Sigmoid colon (tissue), 6 donors: ENCODE measurements at regions not wholly inside any gene's neighbourhood (a gene's known extent, or its start where the extent isn't known, plus 50 kb on each side); places are given as distances from the start of the nearest gene placed in this dataset.

Source experiments
- DNase-seq: peaks from one replicate; pipeline ENCODE4 v3.0.0-alpha.2; 2019
- H3K27ac ChIP-seq, 4 donors: fragments of 200-600 bp; sonication (generic); one replicate each; pipeline ENCODE4 v1.5.1; 2016 to 2019; ENCODE audit warnings: mild to moderate bottlenecking in 1 of 4
- H3K27me3 ChIP-seq, 3 donors: fragments of 200-600 bp; sonication (generic); one replicate each; pipeline ENCODE4 v1.5.1; 2019; ENCODE audit warnings: mild to moderate bottlenecking in 1 of 3
- H3K36me3 ChIP-seq, 4 donors: fragments of 200-600 bp; sonication (generic); one replicate each; pipeline ENCODE4 v1.5.1; 2016 to 2019
- H3K4me1 ChIP-seq, 4 donors: fragments of 200-600 bp; sonication (generic); one replicate each; pipeline ENCODE4 v1.5.1; 2017 to 2019
- H3K4me3 ChIP-seq, 4 donors: fragments of 200-600 bp; sonication (generic); one replicate each; pipeline ENCODE4 v1.5.1; 2017 to 2019; ENCODE audit warnings: mild to moderate bottlenecking in 2 of 4, moderate library complexity in 1 of 4
- H3K9me3 ChIP-seq, 4 donors: fragments of 200-600 bp in 3 of 4; sonication (generic) in 3 of 4; one replicate each; pipeline versions ENCODE4 v1.5.1 to v1.6.1; 2013 to 2019
- CTCF ChIP-seq, 4 experiments: fragments of 450-650 bp in 3 of 4; fragments of 200-600 bp in 1 of 4; IDR thresholded peaks; one replicate each; pipeline ENCODE4 v1.5.1; 2016 to 2019; ENCODE audit warnings: antibody characterized with exemption in 4 of 4, mild to moderate bottlenecking in 3 of 4, moderate library complexity in 2 of 4
- EP300 ChIP-seq, 4 donors: sonication (generic); formaldehyde crosslinking; IDR thresholded peaks; one replicate each; pipeline ENCODE4 v1.6.1; 2017; ENCODE audit warnings: antibody characterized with exemption in 4 of 4
- POLR2A ChIP-seq, 2 donors: fragments of 450-650 bp; IDR thresholded peaks; one replicate each; pipeline ENCODE4 v1.6.1; 2016; ENCODE audit warnings: antibody characterized with exemption in 2 of 2, mild to moderate bottlenecking in 2 of 2, moderate library complexity in 2 of 2
- POLR2AphosphoS5 ChIP-seq, 4 donors: sonication (generic); formaldehyde crosslinking; IDR thresholded peaks; one replicate each; pipeline ENCODE4 v1.6.1; 2017; ENCODE audit warnings: antibody characterized with exemption in 4 of 4
- WGBS, 2 donors: extraction: QIAGEN DNeasy Blood & Tissue Kit; methylation state at CpG; one replicate each; pipeline ENCODE4 v1.1.7; 2013; 5-methylcytosine and 5-hydroxymethylcytosine counted together
- intact Hi-C: fragments of 100-400 bp; cut with DNase I; formaldehyde crosslinking; loops from one replicate; pipeline ENCODE4 v1.15.1; 2023
- donor health status: healthy with polysubstance abuse.
- donor health status: healthy.

DNA sequence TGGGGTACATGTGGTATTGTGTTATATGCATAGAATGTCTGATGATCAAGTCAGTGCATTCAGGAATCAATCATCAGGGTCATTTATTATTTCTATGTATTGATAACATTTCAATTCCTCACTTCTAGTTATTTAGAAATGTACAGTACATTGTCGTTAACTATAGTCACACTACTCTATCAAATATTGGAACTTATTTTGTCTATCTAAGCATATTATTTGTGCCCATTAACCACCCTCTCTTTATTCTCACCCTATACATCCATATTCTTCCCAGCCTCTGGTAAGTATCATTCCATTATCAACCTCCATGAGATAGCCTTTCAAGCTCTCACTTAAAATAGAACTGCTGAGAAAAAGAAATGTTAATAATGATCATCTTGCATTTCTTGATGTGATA lies 596.5 kb upstream of the POT1 start:
- H3K9me3 ChIP-seq = no peaks in the 10 kb centered on the region
- DNase-seq = no peak
- H3K27me3 ChIP-seq = no peaks in the 10 kb centered on the region
- H3K36me3 ChIP-seq = no peaks in the 10 kb centered on the region
- H3K4me3 ChIP-seq = no peak overlapping the region
- no peak overlapping the region for H3K27ac ChIP-seq
- TF ChIP-seq POLR2A (IDR thresholded peaks at IDR 0.05) = no peak
- no peak for TF ChIP-seq POLR2AphosphoS5 (IDR thresholded peaks at IDR 0.05)
- no peak for TF ChIP-seq EP300 (IDR thresholded peaks at IDR 0.05)
- no peak for TF ChIP-seq CTCF (IDR thresholded peaks at IDR 0.05)
- intact Hi-C loops = no loop called here
- no peaks in the 10 kb centered on the region for H3K4me1 ChIP-seq
- 89 to 90% methylated on average over 1 of the region's 1 CpG for WGBS, 2 donors

DNA sequence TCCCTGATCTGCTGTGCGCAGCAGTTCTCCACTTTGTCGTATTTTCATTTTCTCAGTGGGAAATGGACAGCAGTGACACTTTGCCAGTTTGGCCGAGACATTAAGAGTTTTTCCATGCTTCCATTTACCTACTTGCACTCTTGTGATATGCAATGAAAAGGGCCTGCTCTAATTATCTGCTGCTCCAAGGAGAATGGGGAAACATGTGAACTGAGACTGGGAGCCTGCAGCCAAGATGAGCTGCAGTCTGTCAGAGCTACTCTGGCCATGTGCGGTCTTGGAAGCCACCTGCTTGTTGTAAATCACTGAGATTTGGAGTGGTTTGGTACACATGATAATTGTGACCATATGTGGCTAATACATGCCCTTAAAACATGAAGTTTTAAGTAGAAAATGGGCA lies 586.6 kb upstream of the POT1 start:
- H3K4me3 ChIP-seq = no peak overlapping the region
- no peaks in the 10 kb centered on the region for H3K4me1 ChIP-seq
- intact Hi-C loops = no loop called here
- H3K27me3 ChIP-seq = no peaks in the 10 kb centered on the region
- H3K27ac ChIP-seq = no peak overlapping the region
- no peak for DNase-seq
- no peaks in the 10 kb centered on the region for H3K36me3 ChIP-seq
- TF ChIP-seq EP300 (IDR thresholded peaks at IDR 0.05) (no peak), CTCF (IDR thresholded peaks at IDR 0.05) (no peak), POLR2A (IDR thresholded peaks at IDR 0.05) (no peak), POLR2AphosphoS5 (IDR thresholded peaks at IDR 0.05) (no peak)
- H3K9me3 ChIP-seq = no peaks in the 10 kb centered on the region
- 74 to 78% methylated on average over 4 of the region's 4 CpGs for WGBS, 2 donors

- Histone ChIP-seq H3K4me3 (no peak overlapping the region), H3K27me3 (no peaks in the 10 kb centered on the region), H3K27ac (no peak overlapping the region), H3K36me3 (no peaks in the 10 kb centered on the region), H3K9me3 (no peaks in the 10 kb centered on the region), H3K4me1 (no peaks in the 10 kb centered on the region)
- intact Hi-C loops = no loop called here
- no peak for DNase-seq
- 63 to 80% methylated on average over 1 of the region's 1 CpG for WGBS, 2 donors
- no peak for TF ChIP-seq POLR2AphosphoS5 (IDR thresholded peaks at IDR 0.05)
- TF ChIP-seq CTCF (IDR thresholded peaks at IDR 0.05) = no peak
- no peak for TF ChIP-seq EP300 (IDR thresholded peaks at IDR 0.05)
- no peak for TF ChIP-seq POLR2A (IDR thresholded peaks at IDR 0.05)
Observed at GRCh38 chr7:125512373-125512772, 582.7 kb upstream of the POT1 start.

DNA sequence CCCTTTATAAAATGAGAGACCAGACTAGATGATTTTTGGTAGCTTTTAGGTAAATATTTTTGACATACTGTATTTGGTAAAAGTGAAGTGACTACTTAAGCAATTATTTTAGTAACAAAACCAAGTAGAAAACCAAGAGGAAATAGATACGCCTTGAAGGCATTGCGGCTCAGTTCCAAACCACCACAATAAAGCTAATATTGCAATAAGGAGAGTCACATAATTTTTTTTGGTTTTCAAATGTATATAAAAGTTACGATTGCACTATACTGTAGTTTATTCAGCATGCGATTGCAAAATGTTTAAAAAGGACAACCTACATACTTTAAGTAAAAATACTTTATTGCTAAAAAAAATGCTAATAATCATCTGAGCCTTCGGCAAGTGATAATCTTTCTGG lies 581.7 kb upstream of the POT1 start:
- WGBS, 2 donors = 93 to 96% methylated on average over 5 of the region's 5 CpGs

More for the DNA sequence above, 581.7 kb upstream of the POT1 start:
- H3K4me1 ChIP-seq = no peaks in the 10 kb centered on the region
- H3K27ac ChIP-seq = no peak overlapping the region
- no peak for DNase-seq
- H3K4me3 ChIP-seq = no peak overlapping the region
- H3K36me3 ChIP-seq = no peaks in the 10 kb centered on the region
- no peaks in the 10 kb centered on the region for H3K27me3 ChIP-seq
- TF ChIP-seq POLR2A (IDR thresholded peaks at IDR 0.05) (no peak), EP300 (IDR thresholded peaks at IDR 0.05) (no peak), POLR2AphosphoS5 (IDR thresholded peaks at IDR 0.05) (no peak), CTCF (IDR thresholded peaks at IDR 0.05) (no peak)
- intact Hi-C loops = no loop called here
- no peaks in the 10 kb centered on the region for H3K9me3 ChIP-seq
